GM12872 (cell line): ENCODE measurements at regions not wholly inside any gene's neighbourhood (a gene's known extent, or its start where the extent isn't known, plus 50 kb on each side); places are given as distances from the start of the nearest gene placed in this dataset.

Source experiments
- TF ChIP-seq, protein P1 (sequence below): IDR thresholded peaks from 3 replicates; pipeline ENCODE4 v1.5.1; 2011; ENCODE audit warnings: low read depth, mild to moderate bottlenecking, low read length, moderate library complexity; ENCODE audit not compliant: insufficient read depth

DNA sequence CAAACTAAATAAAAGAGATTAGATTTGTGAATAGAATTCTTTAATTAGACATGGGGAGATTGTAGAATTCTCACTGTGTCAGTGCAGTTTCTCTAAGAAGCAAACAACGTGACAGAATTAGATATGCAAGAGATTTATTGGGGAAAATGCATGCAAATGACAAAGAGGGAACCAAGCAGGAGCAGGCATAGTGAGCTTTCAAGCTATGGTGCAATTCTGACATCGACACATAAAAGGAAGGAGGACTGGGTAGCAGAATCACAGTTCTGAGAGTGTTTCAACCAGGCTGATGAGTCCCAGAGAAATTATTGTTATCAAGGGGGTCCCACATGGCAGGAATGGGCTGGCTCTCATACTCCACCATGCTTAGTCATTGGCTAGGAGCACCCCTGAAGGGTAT, 338.4 kb downstream of the FIGN start:
- TF ChIP-seq, protein P1, sequence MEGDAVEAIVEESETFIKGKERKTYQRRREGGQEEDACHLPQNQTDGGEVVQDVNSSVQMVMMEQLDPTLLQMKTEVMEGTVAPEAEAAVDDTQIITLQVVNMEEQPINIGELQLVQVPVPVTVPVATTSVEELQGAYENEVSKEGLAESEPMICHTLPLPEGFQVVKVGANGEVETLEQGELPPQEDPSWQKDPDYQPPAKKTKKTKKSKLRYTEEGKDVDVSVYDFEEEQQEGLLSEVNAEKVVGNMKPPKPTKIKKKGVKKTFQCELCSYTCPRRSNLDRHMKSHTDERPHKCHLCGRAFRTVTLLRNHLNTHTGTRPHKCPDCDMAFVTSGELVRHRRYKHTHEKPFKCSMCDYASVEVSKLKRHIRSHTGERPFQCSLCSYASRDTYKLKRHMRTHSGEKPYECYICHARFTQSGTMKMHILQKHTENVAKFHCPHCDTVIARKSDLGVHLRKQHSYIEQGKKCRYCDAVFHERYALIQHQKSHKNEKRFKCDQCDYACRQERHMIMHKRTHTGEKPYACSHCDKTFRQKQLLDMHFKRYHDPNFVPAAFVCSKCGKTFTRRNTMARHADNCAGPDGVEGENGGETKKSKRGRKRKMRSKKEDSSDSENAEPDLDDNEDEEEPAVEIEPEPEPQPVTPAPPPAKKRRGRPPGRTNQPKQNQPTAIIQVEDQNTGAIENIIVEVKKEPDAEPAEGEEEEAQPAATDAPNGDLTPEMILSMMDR = no peak

DNA sequence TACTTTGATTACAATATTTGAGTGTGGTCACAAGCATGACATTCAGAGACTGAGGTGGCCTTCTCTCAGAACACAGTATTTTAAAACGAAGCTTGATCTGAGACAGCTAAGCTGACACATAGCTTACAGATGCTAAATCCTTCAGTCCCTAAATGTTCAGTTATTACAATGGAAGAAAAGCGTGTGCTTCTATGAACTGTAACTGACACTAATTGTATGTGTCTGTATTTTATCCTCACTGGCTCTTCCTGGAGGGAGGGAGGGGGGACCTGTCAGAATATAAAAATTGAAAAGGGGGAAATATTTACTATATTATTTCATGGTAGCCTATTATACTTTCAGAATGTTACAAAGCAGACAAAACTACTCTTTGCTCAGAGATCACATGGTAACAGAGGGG, 340.2 kb downstream of the FIGN start:
- TF ChIP-seq, protein P1 = no peak

DNA sequence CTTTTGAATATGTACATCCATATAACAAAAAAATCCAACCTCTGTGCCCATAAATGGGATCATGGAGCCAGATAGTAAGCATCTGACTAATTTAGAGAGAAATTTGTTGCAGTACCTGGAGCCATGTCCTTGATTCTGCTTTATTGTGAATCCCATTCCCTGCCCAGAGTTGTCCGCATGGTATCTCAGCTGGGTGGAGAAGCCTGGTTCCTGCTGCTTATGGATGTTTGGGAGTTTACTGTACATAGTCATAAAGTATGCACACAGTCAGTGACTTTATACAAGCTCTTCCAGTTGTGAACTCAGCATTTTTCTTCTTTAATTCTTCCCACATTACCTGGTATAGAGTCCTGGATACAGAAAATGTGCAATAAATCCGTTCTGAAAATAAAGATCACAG, 346.0 kb downstream of the FIGN start:
- TF ChIP-seq, protein P1 = no peak

- TF ChIP-seq, protein P1 = no peak
These were observed 360.3 kb downstream of the FIGN start for GRCh38 chr2:163375472-163375871.

- TF ChIP-seq, protein P1 = no peak
These were observed 360.7 kb downstream of the FIGN start for GRCh38 chr2:163375070-163375469.

DNA sequence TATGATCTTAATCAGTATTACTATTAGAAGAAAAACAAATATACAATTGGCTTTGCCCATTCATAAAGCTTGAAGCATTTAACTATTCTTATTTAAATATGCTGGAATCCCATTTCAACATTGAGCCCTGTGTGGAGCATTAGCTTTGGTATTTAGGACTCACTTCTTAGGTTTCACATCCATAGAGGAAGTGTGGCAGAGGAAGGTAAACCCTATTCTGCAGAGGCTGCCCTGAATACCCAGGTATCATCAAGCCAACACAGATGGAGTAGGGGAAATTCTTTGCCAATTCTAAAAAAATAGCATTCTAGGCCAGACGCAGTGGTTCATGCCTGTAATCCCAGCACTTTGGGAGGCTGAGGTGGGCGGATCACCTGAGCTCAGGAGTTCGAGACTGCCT, 361.5 kb downstream of the FIGN start:
- TF ChIP-seq, protein P1 = no peak

GRCh38 chr2:163373496-163373895, 362.3 kb downstream of the FIGN start:
- TF ChIP-seq, protein P1 = no peak
